ENCODE measurements at regions not wholly inside any gene's neighbourhood (a gene's known extent, or its start where the extent isn't known, plus 50 kb on each side); places are given as distances from the start of the nearest gene placed in this dataset.

DNA sequence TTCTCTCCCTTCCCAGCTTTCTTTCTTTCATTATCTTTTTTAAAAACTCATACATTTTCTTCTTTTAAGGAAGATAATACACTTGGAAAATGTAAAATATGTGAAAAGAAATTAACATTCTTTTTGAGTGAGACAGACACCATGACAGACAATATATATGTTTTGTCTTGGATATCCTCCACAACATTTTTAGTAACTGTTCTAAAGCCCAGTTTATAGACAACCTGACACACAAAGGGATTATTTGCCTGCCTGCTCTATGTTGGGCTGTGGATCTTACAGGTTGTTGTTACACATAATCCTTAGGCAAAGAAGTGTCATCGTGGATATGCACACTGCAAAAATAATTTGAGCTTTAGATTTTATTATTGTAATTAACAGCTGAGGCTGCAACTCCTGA lies 301.4 kb upstream of the PDGFD start:
- DNase-seq (ENCODE audit: low read depth in 4 of 4, low spot score in 3 of 4) = no peak

GRCh38 chr11:104464691-104465090 lies 300.7 kb upstream of the PDGFD start:
- no peak for DNase-seq (ENCODE audit: low read depth in 4 of 4, low spot score in 3 of 4)

DNA sequence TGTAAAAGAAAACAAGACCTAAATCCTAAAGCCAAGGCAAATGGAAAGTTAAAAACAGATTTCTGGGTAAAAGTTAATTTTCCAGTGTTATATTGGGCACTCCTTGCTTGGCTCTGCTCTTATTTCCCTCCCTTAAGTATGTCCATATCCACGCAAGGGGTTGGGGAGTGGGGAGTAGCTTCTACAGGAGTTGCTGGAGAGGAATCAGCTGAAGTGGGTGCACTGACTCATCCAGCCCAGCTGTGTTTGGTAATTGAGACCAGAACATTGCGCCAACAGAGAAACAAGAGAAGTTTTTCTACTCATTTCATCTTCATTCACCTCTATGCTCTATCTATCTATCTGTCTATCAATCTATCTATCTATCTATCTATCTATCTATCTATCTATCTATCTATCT lies 298.4 kb upstream of the PDGFD start:
- no peak for DNase-seq (ENCODE audit: low read depth in 4 of 4, low spot score in 3 of 4)

DNA sequence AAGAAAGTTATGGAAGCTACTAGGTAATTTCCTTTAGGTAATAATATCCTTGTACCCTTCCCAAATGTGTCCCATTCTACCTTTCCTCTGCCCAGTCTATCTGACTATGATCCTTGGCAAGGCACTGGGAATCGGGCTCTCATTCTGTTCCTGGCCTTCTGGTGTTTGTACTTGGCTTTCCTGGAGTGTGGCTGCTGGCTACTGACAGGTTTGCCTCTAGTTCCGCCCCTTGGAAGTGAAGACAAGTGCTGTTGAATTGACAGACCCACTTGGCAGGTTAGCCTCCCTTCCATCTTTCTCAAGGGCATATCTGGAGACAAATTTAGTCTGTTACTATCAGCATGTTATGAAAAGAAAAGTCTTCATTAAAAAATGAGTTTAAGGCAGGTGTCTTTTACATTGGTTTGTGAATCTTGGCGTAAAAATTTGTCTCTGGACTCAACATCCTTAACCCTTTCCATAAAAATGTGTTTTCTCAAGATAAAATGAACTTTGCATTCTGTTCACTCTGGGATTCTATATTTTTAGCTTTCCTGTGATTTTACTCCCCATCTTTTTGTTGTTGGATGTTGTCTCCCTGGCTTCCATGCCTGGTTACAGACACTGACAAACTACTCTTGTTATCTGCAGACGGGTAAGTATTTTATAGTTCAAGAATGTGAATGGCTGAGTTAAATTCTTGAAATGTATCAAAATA lies 287.4 kb upstream of the PDGFD start:
- no peak for DNase-seq (ENCODE audit: low read depth in 4 of 4, low spot score in 3 of 4)

DNA sequence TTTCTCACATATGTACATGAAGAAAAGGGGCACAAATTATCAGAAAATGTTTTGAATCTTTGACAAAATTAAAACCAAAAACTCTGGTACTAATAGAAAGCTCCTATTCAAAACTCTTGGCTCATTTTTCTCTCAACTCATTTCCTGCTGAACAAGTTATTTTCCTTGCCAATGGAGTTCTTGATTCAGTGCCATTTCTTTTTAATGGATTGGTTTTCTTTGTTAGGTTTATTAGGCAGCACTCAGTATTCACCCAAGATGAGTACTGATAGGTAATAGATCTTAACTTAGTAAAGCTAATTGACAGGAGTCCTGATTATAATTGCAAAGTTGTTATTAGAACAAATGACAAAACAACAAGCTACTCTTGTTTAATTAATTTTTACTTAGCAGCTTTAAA lies 279.4 kb upstream of the PDGFD start:
- no peak for DNase-seq (ENCODE audit: low read depth in 4 of 4, low spot score in 3 of 4)

GRCh38 chr11:104442321-104442720 lies 278.4 kb upstream of the PDGFD start:
- no peak for DNase-seq (ENCODE audit: low read depth in 4 of 4, low spot score in 3 of 4)

DNA sequence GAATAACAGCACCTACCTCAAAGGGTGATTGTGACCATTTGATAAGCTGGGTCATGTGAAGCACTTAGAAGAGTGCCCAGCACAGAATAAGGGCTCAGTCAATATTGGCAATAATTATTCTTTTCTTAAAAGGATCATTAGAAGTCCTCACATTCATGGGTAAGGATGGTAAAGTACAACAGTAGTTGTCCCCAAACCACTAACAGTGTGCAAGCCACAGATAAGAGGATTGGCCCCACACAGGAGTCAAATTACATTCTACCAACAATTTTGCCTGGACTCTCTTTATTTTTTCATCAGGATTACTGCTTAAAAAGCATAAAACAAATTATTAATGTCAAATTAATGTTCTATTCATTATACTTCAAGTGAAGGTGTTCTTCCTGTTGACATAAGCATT lies 271.5 kb upstream of the PDGFD start:
- no peak for DNase-seq (ENCODE audit: low read depth in 4 of 4, low spot score in 3 of 4)

GRCh38 chr11:104433751-104434150 lies 269.8 kb upstream of the PDGFD start:
- DNase-seq (ENCODE audit: low read depth in 4 of 4, low spot score in 3 of 4) = no peak

GRCh38 chr11:104432981-104433380 lies 269.0 kb upstream of the PDGFD start:
- DNase-seq (ENCODE audit: low read depth in 4 of 4, low spot score in 3 of 4) = no peak

DNA sequence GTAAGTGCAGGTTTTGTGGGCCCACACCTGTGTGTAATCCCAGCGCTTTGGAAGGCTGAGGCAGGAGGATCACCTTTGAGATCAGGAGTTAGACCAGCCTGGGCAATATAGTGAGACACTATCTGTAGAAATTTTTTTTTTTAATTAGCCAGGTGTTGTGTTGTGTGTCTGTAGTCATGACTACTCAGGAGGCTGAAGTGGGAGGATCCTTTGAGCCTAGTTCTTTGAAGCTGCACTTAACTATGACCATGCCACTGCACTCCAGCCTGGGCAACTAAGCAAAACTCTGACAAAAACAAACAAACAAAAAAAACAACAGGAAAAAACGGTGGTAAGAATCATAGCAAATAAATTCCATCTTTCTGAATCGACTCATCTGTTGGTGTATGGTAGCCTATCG lies 268.6 kb upstream of the PDGFD start:
- DNase-seq (ENCODE audit: low read depth in 4 of 4, low spot score in 3 of 4) = no peak

- no peak for DNase-seq (ENCODE audit: low read depth in 4 of 4, low spot score in 3 of 4)
Observed at GRCh38 chr11:104422324-104422944, 258.5 kb upstream of the PDGFD start.

DNA sequence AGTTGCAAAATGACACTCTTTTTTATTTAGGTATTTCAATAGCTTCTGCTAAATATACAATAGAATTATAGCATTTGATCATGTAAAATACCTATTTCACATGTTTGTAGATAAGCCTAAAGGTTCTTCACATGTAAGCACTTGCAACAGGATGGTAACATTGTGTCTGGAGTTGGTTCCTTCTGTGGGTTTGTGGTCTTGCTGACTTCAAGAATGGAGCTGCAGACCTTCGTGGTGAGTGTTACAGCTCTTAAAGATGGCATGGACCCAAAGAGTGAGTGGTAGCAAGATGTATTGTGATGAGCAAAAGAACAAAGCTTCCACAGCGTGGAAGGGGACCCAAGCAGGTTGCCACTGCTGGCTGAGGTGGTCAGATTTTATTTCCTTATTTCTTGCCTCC lies 246.4 kb upstream of the PDGFD start:
- no peak for DNase-seq (ENCODE audit: low read depth in 4 of 4, low spot score in 3 of 4)

GRCh38 chr11:104408630-104409029 lies 244.7 kb upstream of the PDGFD start:
- DNase-seq (ENCODE audit: low read depth in 4 of 4, low spot score in 3 of 4) = no peak

- no peak for DNase-seq (ENCODE audit: low read depth in 4 of 4, low spot score in 3 of 4)
Observed at GRCh38 chr11:104405277-104405676, 241.3 kb upstream of the PDGFD start.

- no peak for DNase-seq (ENCODE audit: low read depth in 4 of 4, low spot score in 3 of 4)
Observed at GRCh38 chr11:104404231-104405175, 240.6 kb upstream of the PDGFD start.

DNA sequence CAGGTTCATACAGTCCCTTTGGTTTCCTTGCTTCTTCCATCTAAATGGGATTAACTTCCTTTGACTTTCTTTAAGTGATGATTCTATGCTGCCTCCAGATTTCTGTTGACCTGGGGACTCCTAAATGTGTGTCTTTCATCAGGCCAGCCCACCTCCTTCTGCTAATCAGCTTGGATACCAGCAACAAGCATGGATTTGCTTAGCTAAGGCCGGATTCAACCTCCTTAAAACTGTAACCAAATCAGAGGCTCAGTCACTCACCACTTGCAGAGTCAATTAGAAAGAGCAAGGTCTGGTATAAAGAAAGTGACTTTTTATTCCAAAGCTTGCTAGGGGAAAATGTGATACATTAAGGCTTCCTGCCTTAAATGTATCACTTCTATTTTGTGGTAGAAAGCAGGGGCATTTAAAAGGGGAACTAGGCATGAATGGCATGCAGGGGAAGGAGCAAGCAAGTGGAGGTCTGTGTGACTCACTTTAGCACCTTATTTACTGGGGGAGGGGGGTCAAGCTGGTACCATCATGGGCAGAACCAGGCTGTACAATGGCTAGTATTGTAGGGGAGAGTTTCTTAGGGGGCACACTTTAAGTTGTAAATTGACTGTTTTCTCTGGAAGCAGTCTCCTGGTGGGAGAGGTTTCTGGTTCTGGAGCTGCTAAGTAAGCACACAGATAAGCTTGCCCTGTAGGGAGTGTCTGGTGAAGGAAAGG lies 239.0 kb upstream of the PDGFD start:
- DNase-seq (ENCODE audit: low read depth in 4 of 4, low spot score in 3 of 4) = no peak

DNA sequence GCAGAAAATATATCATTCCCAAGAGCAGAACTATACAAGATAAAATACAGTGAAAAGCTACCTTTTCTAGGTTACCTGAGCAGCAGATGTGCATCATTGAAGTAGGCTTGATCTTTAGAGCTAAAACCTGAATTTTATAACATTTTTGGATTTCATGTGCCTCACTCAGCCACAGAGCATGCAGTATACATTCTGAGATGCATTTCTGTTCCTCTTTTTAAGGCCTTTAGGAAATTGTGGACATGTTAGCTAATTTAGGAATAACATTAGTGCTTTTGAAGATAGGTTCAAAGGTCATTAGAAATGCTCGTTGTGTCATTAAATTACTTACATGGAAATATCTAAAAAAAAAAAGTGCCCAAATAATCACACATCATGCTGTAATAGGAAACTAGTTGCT lies 230.6 kb upstream of the PDGFD start:
- no peak for DNase-seq (ENCODE audit: low read depth in 4 of 4, low spot score in 3 of 4)

DNA sequence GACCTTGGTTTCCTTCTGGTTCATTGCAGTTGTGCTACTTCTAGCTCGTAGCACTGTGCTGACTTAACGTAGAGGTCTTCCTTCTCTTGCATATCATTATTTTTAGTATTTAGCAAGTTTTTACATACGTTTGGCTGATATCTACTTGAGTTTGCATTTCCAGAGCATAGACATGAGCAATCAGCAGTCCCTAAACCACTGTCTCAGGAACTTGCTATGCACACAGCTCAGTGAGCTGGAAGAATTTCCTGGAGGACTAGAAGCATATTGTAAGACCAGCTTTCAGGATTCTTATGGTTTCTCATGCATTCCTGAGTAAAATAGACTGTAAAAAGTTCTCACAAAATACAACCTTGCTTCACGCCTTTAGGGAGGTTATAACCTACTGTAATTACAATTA lies 226.7 kb upstream of the PDGFD start:
- peak in 1 of 4 donors; percentile 12 for DNase-seq (ENCODE audit: low read depth in 4 of 4, low spot score in 3 of 4)

DNA sequence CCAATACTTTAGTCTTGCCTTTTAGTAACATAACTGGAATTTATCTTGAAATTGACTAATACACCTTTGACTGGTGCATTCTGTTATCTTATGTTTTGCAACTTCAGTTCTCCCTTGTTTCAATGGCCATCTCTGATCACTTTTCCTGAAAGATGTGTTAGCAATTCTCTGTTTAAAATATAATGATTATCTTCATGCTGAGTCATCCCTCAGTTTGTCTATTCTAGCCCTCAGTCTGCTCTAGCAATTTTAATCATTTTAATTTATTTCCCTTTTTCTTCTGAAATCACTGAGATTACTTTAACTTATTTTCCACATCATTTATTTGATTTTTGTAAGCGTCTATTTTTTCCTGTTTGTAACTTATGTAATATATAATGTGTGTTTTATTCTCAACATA lies 221.9 kb upstream of the PDGFD start:
- DNase-seq (ENCODE audit: low read depth in 4 of 4, low spot score in 3 of 4) = no peak

DNA sequence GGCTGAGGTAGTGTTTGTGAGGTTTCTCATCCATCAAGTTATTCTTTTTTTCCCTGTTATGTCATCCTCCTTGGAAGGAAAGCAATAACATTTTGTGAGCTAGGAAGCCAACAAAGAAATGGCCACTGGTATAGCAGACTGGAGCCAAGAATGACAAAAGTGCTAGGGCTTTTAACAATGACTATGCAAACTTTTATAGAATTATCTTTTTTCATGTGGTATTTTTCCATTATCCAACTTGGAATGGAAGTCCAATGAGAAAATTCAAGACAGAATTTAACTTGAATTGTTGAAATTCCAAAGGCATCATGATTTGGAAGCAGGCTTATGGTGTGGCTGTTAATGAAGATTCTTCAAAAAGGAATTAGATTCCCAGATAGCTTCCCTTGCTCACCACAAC lies 216.4 kb upstream of the PDGFD start:
- DNase-seq (ENCODE audit: low read depth in 4 of 4, low spot score in 3 of 4) = no peak

GRCh38 chr11:104372111-104372510 lies 208.2 kb upstream of the PDGFD start:
- no peak for DNase-seq (ENCODE audit: low read depth in 4 of 4, low spot score in 3 of 4)

All from left renal pelvis (tissue), 4 donors.